K562 (cell line): ENCODE measurements at regions not wholly inside any gene's neighbourhood (a gene's known extent, or its start where the extent isn't known, plus 50 kb on each side); places are given as distances from the start of the nearest gene placed in this dataset.

ENCODE experiments used
- ATAC-seq: fragments of 200-7000 bp; cut with Tn5 transposase; 3 replicates; pipeline ENCODE4 v1.9.1; 2020; ENCODE audit warnings: moderate library complexity
- BruUV-seq: library from RNA; stranded (reverse); fragments of 400-500 nt; replicated peaks from 2 replicates; lab custom pipeline; 2021; lab: Mats Ljungman, UMichigan
- CTCF ChIA-PET: fragments of 300-600 bp; formaldehyde crosslinking; extraction: SDS; loops from one replicate; lab custom pipeline; 2021; ENCODE audit warnings: low intra/inter-chr PET ratio; lab: Yijun Ruan, JAX
- POLR2A ChIA-PET: fragments of 300-600, 350-650 bp; sonication (Branson Sonifier 250); formaldehyde crosslinking; extraction: SDS; loops from one replicate; lab custom pipeline; 2021; ENCODE audit warnings: antibody characterized with exemption, inconsistent platforms; lab: Yijun Ruan, JAX
- DNase-seq, 4 experiments: peaks; one replicate each; pipeline versions ENCODE4 v3.0.0 to v3.0.0-alpha.2; 2011 to 2018; ENCODE audit warnings: low spot score in 3 of 4, mixed read lengths in 3 of 4; ENCODE audit errors: extremely low read depth in 1 of 4
- FAIRE-seq: peaks from 2 replicates; lab custom pipeline; 2011; peaks lifted over from hg19 to GRCh38; lab: Jason Lieb, UNC
- H2AFZ ChIP-seq: 2 replicates; pipeline ENCODE4 v1.6.0; 2011; ENCODE audit warnings: low read depth, low read length, control low read depth, inconsistent platforms
- H3K27ac ChIP-seq: fragments of 200-600 bp; 3 replicates; pipeline ENCODE4 v1.8.0; 2011; ENCODE audit warnings: low read depth, mild to moderate bottlenecking, control low read depth, inconsistent platforms, low read length, moderate library complexity, mixed read lengths; ENCODE audit errors: extremely low read depth
- H3K27me3 ChIP-seq, 2 experiments: fragments of 300-600 bp in 1 of 2; 2 replicates in 1 of 2; 3 replicates in 1 of 2; pipeline versions ENCODE4 v1.6.0 to v1.8.0; 2011; ENCODE audit warnings: inconsistent platforms in 2 of 2, low read length in 2 of 2, mild to moderate bottlenecking in 1 of 2, mixed read lengths in 1 of 2, moderate library complexity in 1 of 2; ENCODE audit not compliant: control insufficient read depth in 2 of 2, insufficient read depth in 2 of 2
- H3K36me3 ChIP-seq: fragments of 300-600 bp; 3 replicates; pipeline ENCODE4 v1.8.0; 2011; ENCODE audit warnings: mild to moderate bottlenecking, low read length, inconsistent platforms; ENCODE audit not compliant: control insufficient read depth, insufficient read depth
- H3K4me1 ChIP-seq, 2 experiments: fragments of 200-600 bp in 1 of 2; replicated peaks in 1 of 2; 2 replicates in 1 of 2; 3 replicates in 1 of 2; pipeline versions ENCODE4 v1.5.1 to v1.8.0; 2011; ENCODE audit warnings: inconsistent platforms in 2 of 2, low read length in 2 of 2, mild to moderate bottlenecking in 1 of 2, mixed read lengths in 1 of 2, moderate library complexity in 1 of 2; ENCODE audit not compliant: control insufficient read depth in 2 of 2, insufficient read depth in 2 of 2
- H3K4me2 ChIP-seq: 2 replicates; pipeline ENCODE4 v1.6.1; 2011; ENCODE audit warnings: low read length, control low read depth, inconsistent platforms, mixed read lengths; ENCODE audit not compliant: insufficient read depth
- H3K4me3 ChIP-seq: fragments of 200-600 bp; sonication (generic), shearing (Covaris generic); 2 replicates; pipeline ENCODE4 v1.5.1; 2016; ENCODE audit warnings: control low read depth, inconsistent platforms
- H3K79me2 ChIP-seq: fragments of 200-600 bp; 3 replicates; pipeline ENCODE4 v1.8.0; 2011; ENCODE audit warnings: low read length, inconsistent platforms; ENCODE audit not compliant: control insufficient read depth, insufficient read depth
- H3K9ac ChIP-seq, 2 experiments: 2 replicates each; pipeline versions ENCODE4 v1.6.0 to v1.6.1; 2011; ENCODE audit warnings: low read depth in 2 of 2, low read length in 2 of 2, control low read depth in 1 of 2, inconsistent platforms in 1 of 2, mild to moderate bottlenecking in 1 of 2, mixed read lengths in 1 of 2; ENCODE audit not compliant: insufficient read depth in 1 of 2
- H3K9me1 ChIP-seq: one replicate; pipeline ENCODE4 v1.6.0; 2011; ENCODE audit warnings: inconsistent platforms, mild to moderate bottlenecking, low read length, moderate library complexity; ENCODE audit not compliant: control insufficient read depth, insufficient read depth
- H3K9me3 ChIP-seq: replicated peaks from 2 replicates; pipeline ENCODE4 v1.5.1; 2011; ENCODE audit warnings: low read depth, low read length, inconsistent platforms; ENCODE audit not compliant: control insufficient read depth, insufficient read depth
- H4K20me1 ChIP-seq: replicated peaks from 2 replicates; pipeline ENCODE4 v1.6.1; 2011; ENCODE audit warnings: low read length, inconsistent platforms, mixed read lengths; ENCODE audit not compliant: control insufficient read depth, insufficient read depth
- FOXA1 ChIP-seq: fragments of 450-650 bp; IDR thresholded peaks from 2 replicates; pipeline ENCODE4 v1.6.1; 2016; ENCODE audit warnings: mild to moderate bottlenecking, borderline replicate concordance
- LCOR ChIP-seq: sonication (generic); formaldehyde crosslinking; IDR thresholded peaks from 2 replicates; pipeline ENCODE4 v1.8.0; 2022; ENCODE audit warnings: mild to moderate bottlenecking, missing genetic modification reagents
- SAFB2 ChIP-seq: fragments of 200-400 bp; formaldehyde crosslinking; IDR thresholded peaks from 2 replicates; pipeline ENCODE4 v1.6.1; 2018; ENCODE audit warnings: borderline replicate concordance, low read length, low read depth, moderate library complexity; ENCODE audit not compliant: severe bottlenecking
- ZNF512 ChIP-seq: IDR thresholded peaks from 2 replicates; pipeline ENCODE4 v1.6.1; 2016; ENCODE audit warnings: missing genetic modification characterization, missing compliant biosample characterization
- WGBS: fragments of 100-300 bp; shearing (Covaris generic); methylation state at CpG from one replicate; pipeline ENCODE4 v1.1.6; 2016; ENCODE audit warnings: low coverage, mixed read lengths; ENCODE audit not compliant: insufficient coverage; ENCODE audit errors: missing lambda C conversion rate; 5-methylcytosine and 5-hydroxymethylcytosine counted together
- in situ Hi-C: fragments of 300-500 bp; cut with MboI; formaldehyde crosslinking; loops from 4 replicates; pipeline ENCODE4 v1.15.0; 2018; ENCODE audit warnings: inconsistent platforms, mixed read lengths
- intact Hi-C: fragments of 100-400 bp; cut with micrococcal nuclease; formaldehyde crosslinking; loops from 2 replicates; pipeline ENCODE4 v1.14.2; 2022

- no peak overlapping the region for H3K9ac ChIP-seq
- no peaks in the 10 kb centered on the region for H3K9me1 ChIP-seq
- H2AFZ ChIP-seq: no peak overlapping the region
- no peaks in the 10 kb centered on the region for H3K27me3 ChIP-seq
- in situ Hi-C loops: no loop called here
- no peak overlapping the region for H3K27ac ChIP-seq
- no peak overlapping the region for H3K4me2 ChIP-seq
- WGBS: 0% methylated on average over 3 of the region's 3 CpGs
- H3K36me3 ChIP-seq: no peaks in the 10 kb centered on the region
- BruUV-seq: no TSS peak
- H3K9me3 ChIP-seq: no peaks in the 10 kb centered on the region
- H3K4me3 ChIP-seq: no peak overlapping the region
- no peaks in the 10 kb centered on the region for H3K4me1 ChIP-seq
- POLR2A ChIA-PET: no interaction called here
- no peaks in the 10 kb centered on the region for H3K79me2 ChIP-seq
- intact Hi-C loops: no loop called here
- ATAC-seq: no peak
- FAIRE-seq: no peak
- DNase-seq: no peak
- TF ChIP-seq SAFB2 (no peak), ZNF512 (no peak), FOXA1 (no peak), LCOR (no peak)
- CTCF ChIA-PET: no interaction called here
- no peaks in the 10 kb centered on the region for H4K20me1 ChIP-seq
Measured at GRCh38 chr4:41461780-41462307, 76.1 kb upstream of the LIMCH1 start.
